OCI-LY7 (cell line): ENCODE measurements at regions not wholly inside any gene's neighbourhood (a gene's known extent, or its start where the extent isn't known, plus 50 kb on each side); places are given as distances from the start of the nearest gene placed in this dataset.
"Not testable (repeated sequence)": the region's sequence is repeated elsewhere in the genome, so short reads cannot be mapped to it uniquely, and the experiment has no call there.

Source experiments
- BruUV-seq: library from RNA; stranded (reverse); fragments of 400-500 nt; replicated peaks from 2 replicates; lab custom pipeline; 2021; lab: Mats Ljungman, UMichigan
- CTCF ChIA-PET: fragments of 300-600 bp; sonication (Branson Sonifier 250); formaldehyde crosslinking; loops from one replicate; lab custom pipeline; 2022; ENCODE audit warnings: antibody characterized with exemption; ENCODE audit not compliant: unreplicated experiment; lab: Charles Lee
- POLR2A ChIA-PET: fragments of 300-600 bp; sonication (Branson Sonifier 250); formaldehyde crosslinking; loops from one replicate; lab custom pipeline; 2022; ENCODE audit warnings: antibody characterized with exemption; lab: Charles Lee
- DNase-seq: peaks from one replicate; pipeline ENCODE4 v3.0.0-alpha.2; 2015; ENCODE audit warnings: low spot score
- H2AFZ ChIP-seq: fragments of 200-600 bp; sonication (generic), shearing (Covaris generic); 2 replicates; pipeline ENCODE4 v1.6.1; 2014; ENCODE audit warnings: mild to moderate bottlenecking, antibody characterized with exemption, low read length, moderate library complexity
- H3K27ac ChIP-seq: fragments of 200-600 bp; sonication (generic); 2 replicates; pipeline ENCODE4 v1.5.1; 2014; ENCODE audit warnings: mixed run types, low read depth, mild to moderate bottlenecking, moderate library complexity, low read length, inconsistent platforms; ENCODE audit not compliant: poor library complexity, severe bottlenecking
- H3K36me3 ChIP-seq: fragments of 200-600 bp; sonication (generic); 2 replicates; pipeline ENCODE4 v1.6.1; 2014; ENCODE audit warnings: mild to moderate bottlenecking, antibody characterized with exemption, low read length, moderate library complexity, mixed read lengths; ENCODE audit not compliant: insufficient read depth
- H3K4me1 ChIP-seq: fragments of 200-600 bp; sonication (generic); 2 replicates; pipeline ENCODE4 v1.5.1; 2014; ENCODE audit warnings: mild to moderate bottlenecking, low read length; ENCODE audit not compliant: insufficient read depth, poor library complexity, severe bottlenecking
- H3K4me2 ChIP-seq: fragments of 200-600 bp; sonication (generic); 2 replicates; pipeline ENCODE4 v1.6.1; 2014; ENCODE audit warnings: mild to moderate bottlenecking, low read length
- H3K4me3 ChIP-seq: fragments of 200-600 bp; sonication (generic); 2 replicates; pipeline ENCODE4 v1.5.1; 2014; ENCODE audit warnings: mild to moderate bottlenecking, low read depth, low read length; ENCODE audit not compliant: poor library complexity, severe bottlenecking
- H3K79me2 ChIP-seq: fragments of 200-600 bp; sonication (generic); 2 replicates; pipeline ENCODE4 v1.6.1; 2016; ENCODE audit warnings: low read depth, mild to moderate bottlenecking, low read length, moderate library complexity, mixed read lengths; ENCODE audit not compliant: insufficient read depth
- H3K9me2 ChIP-seq: fragments of 200-600 bp; sonication (generic); 2 replicates; pipeline ENCODE4 v1.6.1; 2016; ENCODE audit warnings: mild to moderate bottlenecking, low read length, mixed read lengths; ENCODE audit not compliant: insufficient read depth
- H3K9me3 ChIP-seq: fragments of 200-600 bp; sonication (generic); 2 replicates; pipeline ENCODE4 v1.6.1; 2014; ENCODE audit warnings: mild to moderate bottlenecking, mixed run types, low read length, mixed read lengths
- H4K20me1 ChIP-seq: fragments of 200-600 bp; sonication (generic); 2 replicates; pipeline ENCODE4 v1.6.1; 2014; ENCODE audit warnings: mild to moderate bottlenecking, antibody characterized with exemption, low read length, moderate library complexity, mixed read lengths; ENCODE audit not compliant: insufficient read depth
- EZH2phosphoT487 ChIP-seq: fragments of 200-600 bp; sonication (generic); IDR thresholded peaks from 2 replicates; pipeline ENCODE4 v1.6.1; 2018; ENCODE audit warnings: low read depth, borderline replicate concordance, mild to moderate bottlenecking, mixed run types, antibody characterized with exemption, low read length, moderate library complexity, mixed read lengths
- intact Hi-C: fragments of 100-400 bp; cut with micrococcal nuclease; formaldehyde crosslinking; loops from one replicate; pipeline ENCODE4 v1.10.0; 2022; ENCODE audit not compliant: unreplicated experiment
- TF ChIP-seq, protein P1 (sequence below): fragments of 200-600 bp; sonication (generic); conservative IDR thresholded peaks from 2 replicates; pipeline ENCODE4 v1.5.1; 2014; ENCODE audit warnings: mild to moderate bottlenecking, antibody characterized with exemption, low read length, moderate library complexity, mixed read lengths

DNA sequence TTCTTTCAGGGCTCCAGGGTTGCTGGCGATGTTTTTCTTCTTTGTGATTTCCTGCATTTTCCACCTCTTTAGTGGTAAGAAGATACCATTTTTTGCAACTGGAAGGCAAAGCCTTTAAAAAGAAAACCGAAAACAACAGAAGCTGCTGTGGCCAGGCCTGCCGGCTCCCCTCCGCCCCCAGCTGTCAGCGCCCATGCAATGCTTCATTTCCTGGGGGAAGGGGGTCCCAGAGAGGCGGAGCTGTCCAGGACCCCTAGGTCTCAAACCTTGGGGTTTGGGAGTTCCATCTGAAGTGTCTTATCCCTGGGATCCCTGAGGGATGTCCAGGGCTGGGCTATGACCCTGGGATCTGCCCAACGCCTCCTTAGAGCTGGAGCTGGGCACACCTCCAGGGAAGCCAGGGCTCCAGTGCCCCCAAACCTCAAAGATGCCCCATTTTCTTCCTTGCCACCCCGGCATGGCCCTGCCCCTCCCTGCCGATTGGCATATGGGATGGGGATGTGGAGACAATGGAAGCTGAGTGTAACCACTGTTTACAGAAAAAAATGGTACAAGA is 257.2 kb upstream of the MVB12B start:
- H2AFZ ChIP-seq = no peak overlapping the region
- BruUV-seq = no TSS peak
- intact Hi-C loops = no loop called here
- no peaks in the 10 kb centered on the region for H3K79me2 ChIP-seq
- ChIA-PET POLR2A (no interaction called here), CTCF (interaction anchor here (0.6 kb wide), 1 partner anchor 45 kb away, joined by 3 read pairs; no protein-coding TSS in a partner anchor)
- no peak for DNase-seq
- H3K36me3 ChIP-seq = no peaks in the 10 kb centered on the region
- no peaks in the 10 kb centered on the region for H3K9me3 ChIP-seq
- H3K27ac ChIP-seq = no peak overlapping the region
- H3K4me1 ChIP-seq = no peaks in the 10 kb centered on the region
- TF ChIP-seq, protein P1, sequence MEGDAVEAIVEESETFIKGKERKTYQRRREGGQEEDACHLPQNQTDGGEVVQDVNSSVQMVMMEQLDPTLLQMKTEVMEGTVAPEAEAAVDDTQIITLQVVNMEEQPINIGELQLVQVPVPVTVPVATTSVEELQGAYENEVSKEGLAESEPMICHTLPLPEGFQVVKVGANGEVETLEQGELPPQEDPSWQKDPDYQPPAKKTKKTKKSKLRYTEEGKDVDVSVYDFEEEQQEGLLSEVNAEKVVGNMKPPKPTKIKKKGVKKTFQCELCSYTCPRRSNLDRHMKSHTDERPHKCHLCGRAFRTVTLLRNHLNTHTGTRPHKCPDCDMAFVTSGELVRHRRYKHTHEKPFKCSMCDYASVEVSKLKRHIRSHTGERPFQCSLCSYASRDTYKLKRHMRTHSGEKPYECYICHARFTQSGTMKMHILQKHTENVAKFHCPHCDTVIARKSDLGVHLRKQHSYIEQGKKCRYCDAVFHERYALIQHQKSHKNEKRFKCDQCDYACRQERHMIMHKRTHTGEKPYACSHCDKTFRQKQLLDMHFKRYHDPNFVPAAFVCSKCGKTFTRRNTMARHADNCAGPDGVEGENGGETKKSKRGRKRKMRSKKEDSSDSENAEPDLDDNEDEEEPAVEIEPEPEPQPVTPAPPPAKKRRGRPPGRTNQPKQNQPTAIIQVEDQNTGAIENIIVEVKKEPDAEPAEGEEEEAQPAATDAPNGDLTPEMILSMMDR = no peak
- TF ChIP-seq EZH2phosphoT487 = no peak
- H3K4me2 ChIP-seq = no peak overlapping the region
- no peak overlapping the region for H3K4me3 ChIP-seq
- H4K20me1 ChIP-seq = no peaks in the 10 kb centered on the region
- no peaks in the 10 kb centered on the region for H3K9me2 ChIP-seq

DNA sequence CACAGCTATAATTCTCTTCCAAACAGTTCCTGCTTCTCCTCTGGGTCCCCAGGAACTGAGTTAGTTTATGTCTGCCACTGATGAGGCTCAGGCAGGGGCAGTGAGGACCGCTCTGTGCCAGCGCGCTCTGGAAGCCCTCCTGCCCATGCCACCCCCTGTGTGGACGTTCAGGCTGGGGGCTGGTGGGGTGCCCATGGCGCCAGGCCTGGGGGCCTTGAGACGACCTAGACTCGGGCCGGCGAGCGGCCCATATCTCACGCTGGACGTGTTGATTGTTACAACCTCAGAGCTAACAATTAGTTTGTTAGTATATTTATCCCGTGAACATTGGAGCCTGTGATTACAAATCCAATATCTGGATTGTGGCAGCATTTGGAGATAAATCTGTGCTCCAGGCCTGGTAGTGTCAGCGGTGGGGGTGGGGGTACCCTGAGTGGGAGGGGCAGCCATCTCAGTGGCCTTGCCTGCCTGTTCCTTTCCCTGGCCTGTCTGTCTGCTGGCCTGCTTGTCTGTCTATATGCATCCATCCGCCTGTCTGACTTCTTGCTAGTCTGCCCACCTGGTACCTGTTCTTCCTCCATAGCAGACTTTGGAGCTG is 256.5 kb upstream of the MVB12B start:
- Histone ChIP-seq H3K36me3 (no peaks in the 10 kb centered on the region), H3K4me3 (no peak overlapping the region), H2AFZ (no peak overlapping the region), H3K4me1 (no peaks in the 10 kb centered on the region), H4K20me1 (no peaks in the 10 kb centered on the region), H3K9me2 (no peaks in the 10 kb centered on the region), H3K4me2 (no peak overlapping the region), H3K9me3 (no peaks in the 10 kb centered on the region), H3K27ac (no peak overlapping the region), H3K79me2 (no peaks in the 10 kb centered on the region)
- TF ChIP-seq EZH2phosphoT487 = no peak
- TF ChIP-seq, protein P1 = no peak
- POLR2A ChIA-PET = no interaction called here
- no TSS peak for BruUV-seq
- CTCF ChIA-PET = interaction anchor here (0.6 kb wide), 1 partner anchor 44 kb away, joined by 3 read pairs; no protein-coding TSS in a partner anchor
- intact Hi-C loops = no loop called here
- DNase-seq = no peak

DNA sequence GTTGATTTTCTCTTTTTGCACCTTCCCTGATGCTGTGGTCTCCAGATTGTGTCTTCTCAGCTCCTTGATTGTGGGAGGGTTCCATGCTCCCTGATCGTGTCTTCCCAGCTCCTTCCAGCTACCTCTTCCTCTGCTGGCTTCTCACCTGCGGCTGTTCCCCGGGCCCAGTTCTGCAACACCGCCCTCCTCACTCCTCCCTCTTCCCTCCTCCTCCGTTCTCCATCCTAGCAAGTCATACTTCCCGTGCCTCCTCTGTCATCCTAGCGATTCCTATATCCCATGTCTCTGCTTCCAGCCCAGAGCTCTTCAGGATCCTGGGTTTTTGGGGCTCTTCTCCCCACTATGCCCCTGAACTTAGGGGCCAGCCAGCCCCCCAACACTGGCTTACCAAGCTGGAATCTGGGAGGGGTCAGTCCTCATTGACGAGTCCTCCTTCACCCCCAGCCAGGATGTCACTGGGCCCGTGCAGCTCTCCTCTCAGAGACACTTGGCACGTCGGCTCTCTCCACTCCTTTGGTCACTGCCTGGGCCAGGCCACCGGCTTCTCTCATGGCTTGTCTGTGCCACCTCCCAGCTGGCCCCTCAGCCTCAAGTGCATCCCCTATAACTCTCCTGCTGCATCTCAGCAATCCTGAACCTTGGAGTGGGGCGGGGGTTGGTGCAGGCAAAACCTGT is 255.4 kb upstream of the MVB12B start:
- no TSS peak for BruUV-seq
- CTCF ChIA-PET = no interaction called here
- H2AFZ ChIP-seq = no peak overlapping the region

DNA sequence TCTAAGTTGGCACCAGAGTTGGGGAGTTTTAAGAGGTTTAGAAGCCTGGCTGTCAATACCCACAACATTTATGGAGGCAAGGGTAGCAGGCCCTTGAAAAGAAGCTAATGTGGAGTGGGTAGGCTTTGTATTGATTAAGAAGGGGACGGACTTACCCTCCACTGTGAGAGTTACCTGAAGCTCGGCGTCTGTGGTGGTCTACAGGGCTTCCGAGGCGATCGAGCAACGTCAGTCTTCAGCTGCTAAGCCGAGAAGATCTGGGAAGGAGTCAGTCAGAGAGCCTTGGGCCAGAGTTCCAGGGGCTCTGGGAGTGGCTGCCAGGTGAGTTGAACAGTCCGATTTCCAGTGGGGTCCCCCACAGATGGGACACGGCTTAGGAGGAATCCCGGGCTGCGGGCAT is 249.0 kb upstream of the MVB12B start:
- BruUV-seq, H3K27ac ChIP-seq, H3K79me2 ChIP-seq, intact Hi-C loops, H3K9me3 ChIP-seq, POLR2A ChIA-PET, H3K9me2 ChIP-seq, DNase-seq, H4K20me1 ChIP-seq, H3K4me3 ChIP-seq, H3K4me2 ChIP-seq, H3K4me1 ChIP-seq, H2AFZ ChIP-seq, H3K36me3 ChIP-seq: not testable (repeated sequence)
- CTCF ChIA-PET = interaction anchor here (0.6 kb wide), 1 partner anchor 152 kb away, joined by 3 read pairs; no protein-coding TSS in a partner anchor

More for the DNA sequence above, 255.4 kb upstream of the MVB12B start:
- Histone ChIP-seq H3K4me1 (no peaks in the 10 kb centered on the region), H3K9me3 (no peaks in the 10 kb centered on the region), H3K4me3 (no peak overlapping the region), H3K79me2 (no peaks in the 10 kb centered on the region), H4K20me1 (no peaks in the 10 kb centered on the region), H3K4me2 (no peak overlapping the region), H3K36me3 (no peaks in the 10 kb centered on the region), H3K9me2 (no peaks in the 10 kb centered on the region), H3K27ac (no peak overlapping the region)
- no peak for TF ChIP-seq EZH2phosphoT487
- TF ChIP-seq, protein P1 = no peak
- intact Hi-C loops = no loop called here
- no peak for DNase-seq
- POLR2A ChIA-PET = no interaction called here
